ENCODE measurements at regions not wholly inside any gene's neighbourhood (a gene's known extent, or its start where the extent isn't known, plus 50 kb on each side); places are given as distances from the start of the nearest gene placed in this dataset.

GRCh38 chr15:47963265-47963664 lies 157.5 kb upstream of the SLC24A5 start:
- TF ChIP-seq ZFX (IDR thresholded peaks at IDR 0.05; ENCODE audit: borderline replicate concordance) (no peak), CTCF (IDR thresholded peaks at IDR 0.05) (no peak)
- H3K27ac ChIP-seq: no peak overlapping the region

GRCh38 chr15:47964229-47964628 lies 156.6 kb upstream of the SLC24A5 start:
- no peak overlapping the region for H3K27ac ChIP-seq
- TF ChIP-seq ZFX (IDR thresholded peaks at IDR 0.05; ENCODE audit: borderline replicate concordance): no peak
- no peak for TF ChIP-seq CTCF (IDR thresholded peaks at IDR 0.05)

- TF ChIP-seq CTCF (IDR thresholded peaks at IDR 0.05) (no peak), ZFX (IDR thresholded peaks at IDR 0.05; ENCODE audit: borderline replicate concordance) (no peak)
- H3K27ac ChIP-seq: no peak overlapping the region
Observed at GRCh38 chr15:47965297-47965696, 155.5 kb upstream of the SLC24A5 start.

GRCh38 chr15:47968593-47968992 lies 152.2 kb upstream of the SLC24A5 start:
- no peak overlapping the region for H3K27ac ChIP-seq
- TF ChIP-seq ZFX (IDR thresholded peaks at IDR 0.05; ENCODE audit: borderline replicate concordance): no peak
- no peak for TF ChIP-seq CTCF (IDR thresholded peaks at IDR 0.05)

GRCh38 chr15:47971637-47972036 lies 149.2 kb upstream of the SLC24A5 start:
- H3K27ac ChIP-seq: no peak overlapping the region
- TF ChIP-seq ZFX (IDR thresholded peaks at IDR 0.05; ENCODE audit: borderline replicate concordance): no peak
- TF ChIP-seq CTCF (IDR thresholded peaks at IDR 0.05): no peak

GRCh38 chr15:47972738-47973137 lies 148.1 kb upstream of the SLC24A5 start:
- TF ChIP-seq CTCF (IDR thresholded peaks at IDR 0.05): no peak
- no peak overlapping the region for H3K27ac ChIP-seq

- no peak overlapping the region for H3K27ac ChIP-seq
- TF ChIP-seq ZFX (IDR thresholded peaks at IDR 0.05; ENCODE audit: borderline replicate concordance) (no peak), CTCF (IDR thresholded peaks at IDR 0.05) (no peak)
Observed at GRCh38 chr15:47974724-47975123, 146.1 kb upstream of the SLC24A5 start.

All from 22Rv1 (cell line).